Lower leg skin (tissue), 3 donors: ENCODE measurements at regions not wholly inside any gene's neighbourhood (a gene's known extent, or its start where the extent isn't known, plus 50 kb on each side); places are given as distances from the start of the nearest gene placed in this dataset.

Source experiments
- POLR2A ChIP-seq, 2 donors: fragments of 450-650 bp; IDR thresholded peaks; one replicate each; pipeline ENCODE4 v1.6.1; 2016 to 2017; ENCODE audit warnings: antibody characterized with exemption in 2 of 2, mild to moderate bottlenecking in 1 of 2, moderate library complexity in 1 of 2
- TF ChIP-seq, protein P1 (sequence below), 3 donors: fragments of 450-650 bp; IDR thresholded peaks; one replicate each; pipeline ENCODE4 v1.5.1; 2016; ENCODE audit warnings: antibody characterized with exemption in 3 of 3, mild to moderate bottlenecking in 3 of 3, moderate library complexity in 2 of 3

DNA sequence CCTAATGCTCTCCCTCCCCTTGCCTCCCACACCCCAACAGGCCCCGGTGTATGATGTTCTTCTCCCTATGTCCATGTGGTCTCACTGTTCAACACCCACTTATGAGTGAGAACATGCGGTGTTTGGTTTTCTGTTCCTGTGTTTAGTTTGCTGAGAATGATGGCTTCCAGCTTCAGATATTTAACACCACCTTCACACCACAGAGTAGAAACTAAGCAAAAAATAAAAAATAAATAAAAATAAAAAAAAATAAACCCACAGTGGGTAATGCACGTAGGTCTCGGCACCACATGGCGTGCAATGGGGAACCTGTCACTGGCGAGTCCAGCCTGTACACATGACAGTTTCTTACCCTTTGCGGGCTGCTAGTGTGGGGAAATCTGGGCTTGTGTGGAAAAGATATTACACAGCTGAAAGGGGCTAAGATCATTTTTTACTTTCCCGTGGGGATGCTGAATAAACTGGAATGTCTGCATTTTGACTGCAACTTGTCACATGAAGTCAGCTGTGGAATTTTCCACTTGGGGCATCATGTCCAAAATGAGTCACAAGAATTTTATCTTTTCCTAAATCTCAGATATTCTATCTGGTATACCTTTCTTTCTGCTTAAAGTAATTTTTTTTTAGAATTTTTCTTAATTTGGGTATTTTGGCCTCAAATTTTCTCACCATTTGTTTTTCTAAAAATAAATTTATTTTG is 170.5 kb downstream of the IRS2 start:
- TF ChIP-seq, protein P1, sequence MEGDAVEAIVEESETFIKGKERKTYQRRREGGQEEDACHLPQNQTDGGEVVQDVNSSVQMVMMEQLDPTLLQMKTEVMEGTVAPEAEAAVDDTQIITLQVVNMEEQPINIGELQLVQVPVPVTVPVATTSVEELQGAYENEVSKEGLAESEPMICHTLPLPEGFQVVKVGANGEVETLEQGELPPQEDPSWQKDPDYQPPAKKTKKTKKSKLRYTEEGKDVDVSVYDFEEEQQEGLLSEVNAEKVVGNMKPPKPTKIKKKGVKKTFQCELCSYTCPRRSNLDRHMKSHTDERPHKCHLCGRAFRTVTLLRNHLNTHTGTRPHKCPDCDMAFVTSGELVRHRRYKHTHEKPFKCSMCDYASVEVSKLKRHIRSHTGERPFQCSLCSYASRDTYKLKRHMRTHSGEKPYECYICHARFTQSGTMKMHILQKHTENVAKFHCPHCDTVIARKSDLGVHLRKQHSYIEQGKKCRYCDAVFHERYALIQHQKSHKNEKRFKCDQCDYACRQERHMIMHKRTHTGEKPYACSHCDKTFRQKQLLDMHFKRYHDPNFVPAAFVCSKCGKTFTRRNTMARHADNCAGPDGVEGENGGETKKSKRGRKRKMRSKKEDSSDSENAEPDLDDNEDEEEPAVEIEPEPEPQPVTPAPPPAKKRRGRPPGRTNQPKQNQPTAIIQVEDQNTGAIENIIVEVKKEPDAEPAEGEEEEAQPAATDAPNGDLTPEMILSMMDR (IDR thresholded peaks at IDR 0.05): no peak
- TF ChIP-seq POLR2A (IDR thresholded peaks at IDR 0.05): no peak
